ENCODE measurements at regions not wholly inside any gene's neighbourhood (a gene's known extent, or its start where the extent isn't known, plus 50 kb on each side); places are given as distances from the start of the nearest gene placed in this dataset.

DNA sequence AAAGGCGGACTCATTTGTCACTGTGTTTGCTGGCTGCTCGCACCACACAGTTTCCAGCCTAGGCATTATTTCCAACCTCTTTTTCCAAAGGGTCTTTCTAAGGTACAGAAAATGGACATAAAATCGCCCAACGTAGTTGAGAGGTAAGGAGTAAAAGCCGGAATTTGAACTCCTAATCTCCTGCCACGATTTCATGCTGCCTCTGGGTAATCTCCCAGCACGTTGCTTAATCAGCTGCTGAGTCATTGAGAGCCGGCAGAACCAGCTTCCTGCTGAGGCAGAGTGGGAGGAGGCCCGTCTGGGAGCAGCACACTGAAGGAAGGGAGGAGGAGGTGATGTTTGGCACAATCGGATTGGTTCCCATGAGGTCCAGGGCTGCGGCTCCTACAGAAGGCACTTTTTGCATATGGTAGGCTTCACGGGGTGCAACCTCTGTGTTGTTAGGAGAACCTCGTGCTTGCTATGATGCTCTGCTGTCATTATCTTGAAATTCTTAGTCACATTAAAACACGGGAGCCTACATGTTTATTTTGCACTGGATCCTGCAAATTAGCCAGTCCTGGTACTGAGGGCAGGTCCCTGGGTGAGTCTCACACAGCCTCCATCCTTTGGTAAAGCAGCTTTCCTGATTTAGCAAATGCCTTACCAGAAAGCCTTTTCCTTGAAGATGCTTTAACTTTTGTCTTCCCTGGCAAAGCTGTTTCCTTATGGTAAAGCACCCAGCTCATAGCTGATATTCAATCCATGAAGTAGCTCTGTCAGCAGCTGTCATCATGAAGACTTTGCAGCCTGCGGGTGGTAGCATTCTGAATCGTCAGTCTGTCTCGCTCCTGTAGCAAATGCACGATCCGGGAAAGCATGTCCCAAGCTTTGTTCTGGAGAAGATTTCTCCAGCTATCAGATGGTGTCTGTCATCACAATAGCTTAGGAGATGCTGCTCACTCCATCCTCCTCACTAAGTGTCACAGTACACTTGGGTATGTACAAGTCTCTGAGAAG, 191.6 kb upstream of the MSX2 start:
- Histone ChIP-seq H3K36me3 (ENCODE audit: control insufficient read depth in 2 of 4, insufficient read depth in 4 of 4, low read length in 3 of 4) (no peaks in the 10 kb centered on the region), H4K91ac (replicated peaks; ENCODE audit: insufficient read length, low read length) (peak overlapping the region; percentile 45), H3K79me1 (ENCODE audit: low read depth, low read length) (no peaks in the 10 kb centered on the region), H2BK15ac (ENCODE audit: low read length) (peak overlapping the region; percentile 38; the same call in 1 of the 2 replicates), H3K27ac (ENCODE audit: low read depth, low read length) (no peak overlapping the region), H4K20me1 (replicated peaks in 1 of 2; ENCODE audit: control insufficient read depth in 1 of 2, insufficient read depth in 2 of 2, low read length in 2 of 2) (no peaks in the 10 kb centered on the region), H4K8ac (ENCODE audit: extremely low read depth, insufficient read depth, low read length) (no peak overlapping the region), H3K9ac (replicated peaks in 1 of 4; ENCODE audit: extremely low read depth in 1 of 4, low read depth in 3 of 4, low read length in 3 of 4) (no peak overlapping the region), H2AFZ (ENCODE audit: low read length) (no peak overlapping the region), H3K79me2 (ENCODE audit: control insufficient read depth in 1 of 2, insufficient read depth in 2 of 2, low read length in 2 of 2) (no peaks in the 10 kb centered on the region), H3K23ac (ENCODE audit: insufficient read length) (no peak overlapping the region), H3K18ac (ENCODE audit: extremely low read depth, low read length) (peak overlapping the region; percentile 78; the same call in 1 of the 2 replicates), H3K56ac (replicated peaks; ENCODE audit: insufficient read length, low read depth, low read length) (no peak overlapping the region), H3K4me3 (ENCODE audit: extremely low read depth in 1 of 4, insufficient read depth in 2 of 4, low read depth in 3 of 4, low read length in 4 of 4) (peak overlapping the region in 1 of 4 experiments; percentile 22; a peak in 1 of 8 replicates), H3K4ac (replicated peaks; ENCODE audit: insufficient read length, low read depth, low read length) (no peak overlapping the region), H3K4me1 (replicated peaks in 1 of 4; ENCODE audit: control insufficient read depth in 3 of 4, insufficient read depth in 4 of 4, low read length in 3 of 4) (peaks cover 7 to 12% (median 9%) of the 10 kb centered on the region in 4 experiments; a peak in 4 of 7 replicates), H3K14ac (ENCODE audit: insufficient read length) (no peak overlapping the region), H3K4me2 (ENCODE audit: insufficient read depth in 1 of 2, low read depth in 2 of 2, low read length in 2 of 2) (peak overlapping the region; percentile 4 to 51), H2BK120ac (replicated peaks; ENCODE audit: low read depth, low read length) (peak overlapping the region; percentile 34), H2BK20ac (ENCODE audit: low read length) (peak overlapping the region; percentile 97; the same call in 1 of the 2 replicates), H3K23me2 (ENCODE audit: low read depth, low read length) (no peaks in the 10 kb centered on the region; the same call in 1 of the 2 replicates), H4K5ac (ENCODE audit: insufficient read length, low read depth, low read length) (no peak overlapping the region), H3K27me3 (replicated peaks in 1 of 4; ENCODE audit: control insufficient read depth in 3 of 4, extremely low read depth in 1 of 4, insufficient read depth in 3 of 4, low read length in 3 of 4) (peaks cover 0 to 7% (median 4%) of the 10 kb centered on the region in 4 experiments; a peak in 4 of 7 replicates), H2BK5ac (ENCODE audit: low read depth, low read length) (peak overlapping the region; percentile 47; the same call in 1 of the 2 replicates), H2BK12ac (ENCODE audit: low read depth, low read length) (peak overlapping the region; percentile 71), H2AK5ac (ENCODE audit: low read depth, low read length) (no peak overlapping the region; the same call in 1 of the 2 replicates), H3K9me3 (ENCODE audit: insufficient read depth in 2 of 2, low read depth in 1 of 2, low read length in 1 of 2) (no peaks in the 10 kb centered on the region)
- FAIRE-seq, result peak; percentile 86
- ChIA-PET CTCF (ENCODE audit: partially characterized antibody) (interaction anchor here (1.3 to 1.7 kb wide), 2 partner anchors 9 to 114 kb away, joined by 4 to 9 read pairs; no protein-coding TSS in a partner anchor), POLR2A (ENCODE audit: partially characterized antibody) (no interaction called here)
- peak; percentile 69 to 80 for DNase-seq (ENCODE audit: low read depth in 1 of 2, low spot score in 2 of 2)
- WGBS, 2 experiments (ENCODE audit: extremely low coverage in 1 of 2, insufficient coverage in 1 of 2, insufficient read length in 1 of 2, insufficient replicate concordance in 2 of 2, low coverage in 1 of 2, low lambda C conversion rate in 2 of 2, missing lambda C conversion rate in 1 of 2), result 35% methylated on average over 19 of the region's 19 CpGs; no CpG with 5 or more reads in 1 of the 2 experiments
